ENCODE measurements at regions not wholly inside any gene's neighbourhood (a gene's known extent, or its start where the extent isn't known, plus 50 kb on each side); places are given as distances from the start of the nearest gene placed in this dataset.

- H3K79me2 ChIP-seq (ENCODE audit: control insufficient read depth, insufficient read depth, low read length): no peaks in the 10 kb centered on the region
- no peak for TF ChIP-seq CTCF (conservative IDR thresholded peaks at IDR 0.05 in 1 of 2, IDR thresholded peaks at IDR 0.05 in 1 of 2; ENCODE audit: low read depth in 1 of 2, low read length in 2 of 2)
- no peak for TF ChIP-seq EZH2 (IDR thresholded peaks at IDR 0.05; ENCODE audit: low read length, missing control alignments)
- no peaks in the 10 kb centered on the region for H3K27me3 ChIP-seq (ENCODE audit: control insufficient read depth, insufficient read depth, low read length)
- H2AFZ ChIP-seq (ENCODE audit: low read length): no peak overlapping the region
- H3K9me3 ChIP-seq (ENCODE audit: control insufficient read depth, insufficient read depth, low read depth, low read length): no peaks in the 10 kb centered on the region
- no peak overlapping the region for H3K27ac ChIP-seq (ENCODE audit: insufficient read depth, low read length)
- no peaks in the 10 kb centered on the region for H3K4me1 ChIP-seq (ENCODE audit: control insufficient read depth, extremely low read depth, insufficient read depth, low read length)
- H3K4me2 ChIP-seq (ENCODE audit: extremely low read depth, insufficient read depth, low read length): no peak overlapping the region
- H3K36me3 ChIP-seq (ENCODE audit: control insufficient read depth, insufficient read depth, low read length): no peaks in the 10 kb centered on the region
- DNase-seq (ENCODE audit: low read depth in 2 of 2): no peak
- no peaks in the 10 kb centered on the region for H4K20me1 ChIP-seq (ENCODE audit: control insufficient read depth, extremely low read depth, insufficient read depth, low read length)
- no peak overlapping the region for H3K4me3 ChIP-seq (replicated peaks in 1 of 4; ENCODE audit: control extremely low read depth in 1 of 4, insufficient read depth in 1 of 4, low read depth in 3 of 4, low read length in 4 of 4)
- H3K9ac ChIP-seq (ENCODE audit: insufficient read depth, low read length): no peak overlapping the region
Measured at GRCh38 chr4:31714238-31714637, 994.1 kb downstream of the PCDH7 start.

- Histone ChIP-seq H3K4me1 (ENCODE audit: control insufficient read depth, extremely low read depth, insufficient read depth, low read length) (no peaks in the 10 kb centered on the region), H3K36me3 (ENCODE audit: control insufficient read depth, insufficient read depth, low read length) (no peaks in the 10 kb centered on the region), H4K20me1 (ENCODE audit: control insufficient read depth, extremely low read depth, insufficient read depth, low read length) (no peaks in the 10 kb centered on the region), H3K79me2 (ENCODE audit: control insufficient read depth, insufficient read depth, low read length) (no peaks in the 10 kb centered on the region), H3K27ac (ENCODE audit: insufficient read depth, low read length) (no peak overlapping the region), H3K27me3 (ENCODE audit: control insufficient read depth, insufficient read depth, low read length) (no peaks in the 10 kb centered on the region), H2AFZ (ENCODE audit: low read length) (no peak overlapping the region), H3K9ac (ENCODE audit: insufficient read depth, low read length) (no peak overlapping the region), H3K4me3 (replicated peaks in 1 of 4; ENCODE audit: control extremely low read depth in 1 of 4, insufficient read depth in 1 of 4, low read depth in 3 of 4, low read length in 4 of 4) (no peak overlapping the region), H3K4me2 (ENCODE audit: extremely low read depth, insufficient read depth, low read length) (no peak overlapping the region), H3K9me3 (ENCODE audit: control insufficient read depth, insufficient read depth, low read depth, low read length) (no peaks in the 10 kb centered on the region)
- no peak for TF ChIP-seq EZH2 (IDR thresholded peaks at IDR 0.05; ENCODE audit: low read length, missing control alignments)
- no peak for TF ChIP-seq CTCF (conservative IDR thresholded peaks at IDR 0.05 in 1 of 2, IDR thresholded peaks at IDR 0.05 in 1 of 2; ENCODE audit: low read depth in 1 of 2, low read length in 2 of 2)
- no peak for DNase-seq (ENCODE audit: low read depth in 2 of 2)
Measured at GRCh38 chr4:31715302-31715701, 995.1 kb downstream of the PCDH7 start.

- H2AFZ ChIP-seq (ENCODE audit: low read length): no peak overlapping the region
Measured at GRCh38 chr4:31727030-31727429, 1006.9 kb downstream of the PCDH7 start.

More at GRCh38 chr4:31727030-31727429, 1006.9 kb downstream of the PCDH7 start:
- Histone ChIP-seq H3K9me3 (ENCODE audit: control insufficient read depth, insufficient read depth, low read depth, low read length) (no peaks in the 10 kb centered on the region), H3K27me3 (ENCODE audit: control insufficient read depth, insufficient read depth, low read length) (no peaks in the 10 kb centered on the region), H4K20me1 (ENCODE audit: control insufficient read depth, extremely low read depth, insufficient read depth, low read length) (no peaks in the 10 kb centered on the region), H3K4me1 (ENCODE audit: control insufficient read depth, extremely low read depth, insufficient read depth, low read length) (no peaks in the 10 kb centered on the region), H3K36me3 (ENCODE audit: control insufficient read depth, insufficient read depth, low read length) (no peaks in the 10 kb centered on the region), H3K4me2 (ENCODE audit: extremely low read depth, insufficient read depth, low read length) (no peak overlapping the region), H3K4me3 (replicated peaks in 1 of 4; ENCODE audit: control extremely low read depth in 1 of 4, insufficient read depth in 1 of 4, low read depth in 3 of 4, low read length in 4 of 4) (no peak overlapping the region), H3K9ac (ENCODE audit: insufficient read depth, low read length) (no peak overlapping the region), H3K27ac (ENCODE audit: insufficient read depth, low read length) (no peak overlapping the region), H3K79me2 (ENCODE audit: control insufficient read depth, insufficient read depth, low read length) (no peaks in the 10 kb centered on the region)
- TF ChIP-seq CTCF (conservative IDR thresholded peaks at IDR 0.05 in 1 of 2, IDR thresholded peaks at IDR 0.05 in 1 of 2; ENCODE audit: low read depth in 1 of 2, low read length in 2 of 2): no peak
- no peak for TF ChIP-seq EZH2 (IDR thresholded peaks at IDR 0.05; ENCODE audit: low read length, missing control alignments)
- DNase-seq (ENCODE audit: low read depth in 2 of 2): no peak

Data from fibroblast of lung (primary cell).